B cell (primary cell): ENCODE measurements at regions not wholly inside any gene's neighbourhood (a gene's known extent, or its start where the extent isn't known, plus 50 kb on each side); places are given as distances from the start of the nearest gene placed in this dataset.

ENCODE experiments used
- ATAC-seq: fragments of 200-7000 bp; cut with Tn5 transposase; one replicate; pipeline ENCODE4 v1.10.0; 2021; ENCODE audit warnings: low read depth, mild to moderate bottlenecking, moderate number of reproducible peaks, moderate library complexity
- CTCF ChIA-PET: fragments of 350-600 bp; sonication (Branson Sonifier 250); formaldehyde crosslinking; loops from one replicate; lab custom pipeline; 2021; ENCODE audit warnings: antibody characterized with exemption, inconsistent platforms; lab: Charles Lee
- POLR2A ChIA-PET: fragments of 350-600 bp; sonication (Branson Sonifier 250); formaldehyde crosslinking; loops from one replicate; lab custom pipeline; 2021; ENCODE audit warnings: antibody characterized with exemption; lab: Charles Lee
- DNase-seq: peaks from one replicate; pipeline ENCODE4 v3.0.0; 2013
- H2AFZ ChIP-seq: 2 replicates; pipeline ENCODE4 v1.6.1; 2012; ENCODE audit warnings: mild to moderate bottlenecking, low read depth, low read length; ENCODE audit not compliant: insufficient read depth, poor library complexity, severe bottlenecking
- H3K27ac ChIP-seq, 2 donors: 1 replicate in 1 of 2; 2 replicates in 1 of 2; pipeline ENCODE4 v1.5.1; 2012 to 2013; ENCODE audit warnings: low read length in 2 of 2, mild to moderate bottlenecking in 2 of 2, moderate library complexity in 1 of 2
- H3K27me3 ChIP-seq, 4 experiments: fragments of 200-600 bp in 1 of 4; sonication (generic) in 1 of 4; replicated peaks in 1 of 4; 1 replicate in 2 of 4; 2 replicates in 2 of 4; pipeline versions ENCODE4 v1.6.1 to v1.7.0; 2013 to 2016; ENCODE audit warnings: low read length in 3 of 4, mild to moderate bottlenecking in 2 of 4, mixed read lengths in 1 of 4, moderate library complexity in 1 of 4; ENCODE audit not compliant: insufficient read depth in 4 of 4, control insufficient read depth in 3 of 4; ENCODE audit errors: control extremely low read depth in 1 of 4
- H3K36me3 ChIP-seq, 2 experiments: replicated peaks in 1 of 2; 1 replicate in 1 of 2; 2 replicates in 1 of 2; pipeline versions ENCODE4 v1.6.1 to v1.7.1; 2013; ENCODE audit warnings: low read length in 1 of 2; ENCODE audit not compliant: insufficient read depth in 2 of 2, control insufficient read depth in 1 of 2; ENCODE audit errors: control extremely low read depth in 1 of 2, extremely low read depth in 1 of 2
- H3K4me1 ChIP-seq, 2 donors: fragments of 200-600 bp in 1 of 2; sonication (generic) in 1 of 2; 1 replicate in 1 of 2; 2 replicates in 1 of 2; pipeline versions ENCODE4 v1.5.1 to v1.6.1; 2013 to 2017; ENCODE audit warnings: low read length in 2 of 2; ENCODE audit not compliant: control insufficient read depth in 2 of 2, insufficient read depth in 2 of 2
- H3K4me2 ChIP-seq: replicated peaks from 2 replicates; pipeline ENCODE3; 2012; ENCODE audit warnings: mild to moderate bottlenecking, low read depth, low read length; ENCODE audit not compliant: poor library complexity, severe bottlenecking
- H3K4me3 ChIP-seq, 5 experiments: fragments of 200-600 bp in 1 of 5; sonication (generic) in 1 of 5; 1 replicate in 3 of 5; 2 replicates in 2 of 5; pipeline versions ENCODE4 v1.5.1 to v1.7.0; 2011 to 2016; ENCODE audit warnings: low read length in 4 of 5, mild to moderate bottlenecking in 4 of 5, low read depth in 2 of 5, control low read depth in 1 of 5, moderate library complexity in 1 of 5; ENCODE audit not compliant: insufficient read depth in 1 of 5; ENCODE audit errors: control extremely low read depth in 1 of 5, extremely low read depth in 1 of 5
- H3K79me2 ChIP-seq: fragments of 200-600 bp; sonication (generic); one replicate; pipeline ENCODE4 v1.6.0; 2016; ENCODE audit warnings: low read length; ENCODE audit not compliant: control insufficient read depth, insufficient read depth
- H3K9ac ChIP-seq: fragments of 200-600 bp; sonication (generic); 2 replicates; pipeline ENCODE4 v1.6.1; 2017; ENCODE audit warnings: mild to moderate bottlenecking, low read length, moderate library complexity
- H3K9me3 ChIP-seq, 3 donors: one replicate each; pipeline versions ENCODE4 v1.6.1 to v1.7.1; 2013; ENCODE audit warnings: low read length in 2 of 3; ENCODE audit not compliant: control insufficient read depth in 2 of 3, insufficient read depth in 1 of 3; ENCODE audit errors: control extremely low read depth in 1 of 3
- H4K20me1 ChIP-seq: 2 replicates; pipeline ENCODE4 v1.6.0; 2012; ENCODE audit warnings: mild to moderate bottlenecking, low read length; ENCODE audit not compliant: insufficient read depth, control insufficient read depth, poor library complexity, severe bottlenecking
- H3K27ac Mint-ChIP-seq: one replicate; pipeline ENCODE4 v1.8.0; 2021; ENCODE audit warnings: mixed read lengths
- H3K27me3 Mint-ChIP-seq: one replicate; pipeline ENCODE4 v1.8.0; 2021; ENCODE audit warnings: mixed read lengths
- H3K4me1 Mint-ChIP-seq: one replicate; pipeline ENCODE4 v1.8.0; 2021; ENCODE audit warnings: mixed read lengths
- H3K4me3 Mint-ChIP-seq: one replicate; pipeline ENCODE4 v1.8.0; 2021; ENCODE audit warnings: mixed read lengths
- H3K9me3 Mint-ChIP-seq: one replicate; pipeline ENCODE4 v1.8.0; 2022; ENCODE audit warnings: mixed read lengths; ENCODE audit not compliant: insufficient read depth
- EZH2 ChIP-seq: IDR thresholded peaks from 2 replicates; pipeline ENCODE4 v1.6.1; 2012; ENCODE audit warnings: borderline replicate concordance, low read depth, mild to moderate bottlenecking, moderate library complexity, low read length; ENCODE audit not compliant: insufficient read depth, poor library complexity, severe bottlenecking
- WGBS: methylation state at CpG from one replicate; pipeline ENCODE4 v1.1.5; 2013; ENCODE audit warnings: missing lambda C conversion rate; ENCODE audit not compliant: insufficient coverage; 5-methylcytosine and 5-hydroxymethylcytosine counted together
- intact Hi-C: fragments of 100-400 bp; cut with micrococcal nuclease; formaldehyde crosslinking; loops from one replicate; pipeline ENCODE4 v1.10.0; 2022
- TF ChIP-seq, protein P1 (sequence below): fragments of 200-600 bp; IDR thresholded peaks from one replicate; pipeline ENCODE4 v1.8.0; 2022; ENCODE audit warnings: antibody characterized with exemption, mild to moderate bottlenecking

DNA sequence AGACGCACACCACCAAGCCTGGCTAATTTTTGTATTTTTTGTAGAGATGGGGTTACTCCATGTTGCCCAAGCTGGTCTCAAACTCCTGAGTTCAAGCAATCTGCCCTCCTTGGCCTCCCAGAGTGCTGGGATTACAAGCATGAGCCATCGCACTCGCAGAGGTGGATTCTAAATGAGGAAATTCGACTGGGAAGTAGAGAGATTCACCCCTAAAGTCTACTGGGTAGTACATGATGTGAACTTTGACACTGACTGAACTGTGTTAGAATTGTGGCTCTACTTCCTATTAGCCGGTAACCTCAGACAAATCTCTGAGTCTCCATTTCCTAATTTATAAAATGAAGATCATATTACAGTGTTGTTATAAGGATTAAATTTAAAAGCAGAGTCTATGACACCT is 276.0 kb upstream of the NR5A2 start:
- ATAC-seq = no peak
- Histone ChIP-seq H4K20me1 (no peaks in the 10 kb centered on the region), H3K79me2 (no peaks in the 10 kb centered on the region), H3K27ac (no peak overlapping the region), H3K9me3 (peaks cover 0 to 2% (median 0%) of the 10 kb centered on the region in 3 donors), H3K4me3 (no peak overlapping the region), H3K27me3 (peaks cover 0 to 3% (median 2%) of the 10 kb centered on the region in 4 experiments), H3K4me2 (no peak overlapping the region), H3K9ac (no peak overlapping the region), H3K4me1 (no peaks in the 10 kb centered on the region), H3K36me3 (no peaks in the 10 kb centered on the region), H2AFZ (no peak overlapping the region)
- Mint-ChIP-seq H3K27ac (no peak overlapping the region), H3K27me3 (peaks cover 29% of the 10 kb centered on the region), H3K9me3 (no peaks in the 10 kb centered on the region), H3K4me3 (no peak overlapping the region), H3K4me1 (no peaks in the 10 kb centered on the region)
- CTCF ChIA-PET = no interaction called here
- DNase-seq = no peak
- no CpG with 5 or more reads among the region's 5 CpGs for WGBS
- intact Hi-C loops = no loop called here
- no peak for TF ChIP-seq EZH2
- TF ChIP-seq, protein P1, sequence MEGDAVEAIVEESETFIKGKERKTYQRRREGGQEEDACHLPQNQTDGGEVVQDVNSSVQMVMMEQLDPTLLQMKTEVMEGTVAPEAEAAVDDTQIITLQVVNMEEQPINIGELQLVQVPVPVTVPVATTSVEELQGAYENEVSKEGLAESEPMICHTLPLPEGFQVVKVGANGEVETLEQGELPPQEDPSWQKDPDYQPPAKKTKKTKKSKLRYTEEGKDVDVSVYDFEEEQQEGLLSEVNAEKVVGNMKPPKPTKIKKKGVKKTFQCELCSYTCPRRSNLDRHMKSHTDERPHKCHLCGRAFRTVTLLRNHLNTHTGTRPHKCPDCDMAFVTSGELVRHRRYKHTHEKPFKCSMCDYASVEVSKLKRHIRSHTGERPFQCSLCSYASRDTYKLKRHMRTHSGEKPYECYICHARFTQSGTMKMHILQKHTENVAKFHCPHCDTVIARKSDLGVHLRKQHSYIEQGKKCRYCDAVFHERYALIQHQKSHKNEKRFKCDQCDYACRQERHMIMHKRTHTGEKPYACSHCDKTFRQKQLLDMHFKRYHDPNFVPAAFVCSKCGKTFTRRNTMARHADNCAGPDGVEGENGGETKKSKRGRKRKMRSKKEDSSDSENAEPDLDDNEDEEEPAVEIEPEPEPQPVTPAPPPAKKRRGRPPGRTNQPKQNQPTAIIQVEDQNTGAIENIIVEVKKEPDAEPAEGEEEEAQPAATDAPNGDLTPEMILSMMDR = no peak
- POLR2A ChIA-PET = no interaction called here

DNA sequence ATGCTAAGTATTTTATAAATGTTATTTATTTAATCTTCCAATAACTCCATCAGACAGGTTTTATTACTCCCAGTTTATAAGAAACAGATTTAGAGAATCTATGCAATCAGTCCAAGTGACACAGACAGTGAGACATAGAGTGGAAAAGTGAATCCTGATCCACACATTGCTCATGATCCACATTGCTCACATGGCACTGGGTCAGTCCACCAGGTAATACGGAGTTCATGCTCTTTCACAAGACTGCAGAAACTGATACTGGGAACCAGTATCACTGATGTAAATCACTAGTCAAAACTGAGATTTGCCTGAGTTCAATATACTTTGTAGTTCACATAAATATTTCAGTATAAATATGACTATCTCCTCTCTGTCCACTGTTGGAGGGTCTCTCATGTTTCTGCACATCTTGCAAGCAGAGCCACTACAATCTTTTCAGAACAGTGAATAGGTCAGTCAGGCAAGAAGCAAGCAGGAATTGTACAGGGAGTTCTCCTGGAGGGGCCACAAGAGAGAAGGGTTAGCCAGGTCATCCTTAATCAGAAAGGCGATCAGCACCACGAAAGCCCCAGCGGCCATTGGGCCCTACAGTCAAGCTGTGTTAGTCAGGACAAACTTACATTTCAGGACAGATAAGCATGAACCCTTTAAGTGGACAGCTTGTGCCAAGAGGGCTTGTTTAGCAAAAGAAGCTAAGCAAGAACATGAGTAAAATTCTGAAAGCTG is 275.4 kb upstream of the NR5A2 start:
- H2AFZ ChIP-seq = no peak overlapping the region
- H3K27me3 ChIP-seq = peaks cover 0 to 3% (median 2%) of the 10 kb centered on the region in 4 experiments
- H3K27me3 Mint-ChIP-seq = peaks cover 31% of the 10 kb centered on the region
- H3K27ac Mint-ChIP-seq = no peak overlapping the region
- H3K9ac ChIP-seq = no peak overlapping the region
- H3K27ac ChIP-seq = no peak overlapping the region
- TF ChIP-seq, protein P1 = no peak
- TF ChIP-seq EZH2 = no peak
- DNase-seq = no peak
- intact Hi-C loops = no loop called here
- peaks cover 0 to 2% (median 0%) of the 10 kb centered on the region in 3 donors for H3K9me3 ChIP-seq
- no peaks in the 10 kb centered on the region for H3K4me1 Mint-ChIP-seq
- no peak overlapping the region for H3K4me2 ChIP-seq
- no peaks in the 10 kb centered on the region for H3K4me1 ChIP-seq
- ATAC-seq = no peak
- no peaks in the 10 kb centered on the region for H3K36me3 ChIP-seq
- CTCF ChIA-PET = no interaction called here
- POLR2A ChIA-PET = no interaction called here
- no peak overlapping the region for H3K4me3 ChIP-seq
- H3K79me2 ChIP-seq = no peaks in the 10 kb centered on the region
- H3K4me3 Mint-ChIP-seq = no peak overlapping the region
- H4K20me1 ChIP-seq = no peaks in the 10 kb centered on the region
- WGBS = 100% methylated on average over 3 of the region's 4 CpGs
- no peaks in the 10 kb centered on the region for H3K9me3 Mint-ChIP-seq
